ENCODE measurements at regions not wholly inside any gene's neighbourhood (a gene's known extent, or its start where the extent isn't known, plus 50 kb on each side); places are given as distances from the start of the nearest gene placed in this dataset.

- no peak for TF ChIP-seq CTCF (IDR thresholded peaks at IDR 0.05 in 4 of 5, conservative IDR thresholded peaks at IDR 0.05 in 1 of 5)
- TF ChIP-seq POLR2A (IDR thresholded peaks at IDR 0.05) = no peak
These were observed 166.9 kb upstream of the SALL4 start for GRCh38 chr20:51969191-51969590.
